IMR-90 (cell line): ENCODE measurements at regions not wholly inside any gene's neighbourhood (a gene's known extent, or its start where the extent isn't known, plus 50 kb on each side); places are given as distances from the start of the nearest gene placed in this dataset.

Source experiments
- ATAC-seq: fragments of 200-7000 bp; cut with Tn5 transposase; 2 replicates; pipeline ENCODE4 v1.9.1; 2020; ENCODE audit warnings: low read depth, mild to moderate bottlenecking, moderate library complexity
- BruUV-seq: library from RNA; stranded (reverse); fragments of 400-500 nt; replicated peaks from 2 replicates; lab custom pipeline; 2021; lab: Mats Ljungman, UMichigan
- CTCF ChIA-PET: fragments of 300-600 bp; formaldehyde crosslinking; extraction: SDS; loops from one replicate; lab custom pipeline; 2021; ENCODE audit warnings: antibody characterized with exemption; lab: Yijun Ruan, JAX
- POLR2A ChIA-PET: fragments of 300-600 bp; sonication (Branson Sonifier 250); formaldehyde crosslinking; loops from one replicate; lab custom pipeline; 2022; ENCODE audit warnings: antibody characterized with exemption; ENCODE audit not compliant: unreplicated experiment; lab: Charles Lee
- DNase-seq: peaks from one replicate; pipeline ENCODE4 v3.0.0; 2013
- H2AFZ ChIP-seq: replicated peaks from 2 replicates; pipeline ENCODE3; 2013; ENCODE audit warnings: low read length, mild to moderate bottlenecking; ENCODE audit not compliant: poor library complexity
- H2AK5ac ChIP-seq: 2 replicates; pipeline ENCODE4 v1.6.1; 2013; ENCODE audit warnings: low read depth, low read length, inconsistent platforms
- H2AK9ac ChIP-seq: replicated peaks from 2 replicates; pipeline ENCODE3; 2013; ENCODE audit warnings: mild to moderate bottlenecking, low read depth, low read length, moderate library complexity; ENCODE audit not compliant: poor library complexity
- H2BK120ac ChIP-seq: 2 replicates; pipeline ENCODE4 v1.6.1; 2013; ENCODE audit warnings: low read depth, low read length, inconsistent platforms
- H2BK15ac ChIP-seq: 3 replicates; pipeline ENCODE4 v1.6.1; 2013; ENCODE audit warnings: low read depth, low read length, inconsistent platforms
- H2BK20ac ChIP-seq: 2 replicates; pipeline ENCODE4 v1.6.1; 2013; ENCODE audit warnings: low read depth, mild to moderate bottlenecking, inconsistent platforms, low read length, moderate library complexity
- H2BK5ac ChIP-seq: 2 replicates; pipeline ENCODE4 v1.6.1; 2013; ENCODE audit warnings: mild to moderate bottlenecking, low read depth, low read length, inconsistent platforms; ENCODE audit not compliant: poor library complexity, severe bottlenecking
- H3K14ac ChIP-seq: replicated peaks from 2 replicates; pipeline ENCODE4 v1.6.1; 2013; ENCODE audit warnings: low read depth, low read length, inconsistent platforms
- H3K18ac ChIP-seq: 2 replicates; pipeline ENCODE4 v1.6.1; 2013; ENCODE audit warnings: low read depth, low read length, control low read depth
- H3K23ac ChIP-seq: 2 replicates; pipeline ENCODE4 v1.6.1; 2013; ENCODE audit warnings: low read depth, low read length, inconsistent platforms
- H3K27ac ChIP-seq: 2 replicates; pipeline ENCODE4 v1.5.1; 2013; ENCODE audit warnings: mild to moderate bottlenecking, control low read depth, low read length; ENCODE audit not compliant: insufficient read depth
- H3K27me3 ChIP-seq: 2 replicates; pipeline ENCODE4 v1.6.1; 2013; ENCODE audit warnings: low read length; ENCODE audit not compliant: control insufficient read depth, insufficient read depth
- H3K36me3 ChIP-seq: 2 replicates; pipeline ENCODE4 v1.6.1; 2013; ENCODE audit warnings: low read length, mixed read lengths; ENCODE audit not compliant: control insufficient read depth, insufficient read depth
- H3K4ac ChIP-seq: 2 replicates; pipeline ENCODE4 v1.6.1; 2013; ENCODE audit warnings: low read depth, low read length, inconsistent platforms
- H3K4me1 ChIP-seq: 2 replicates; pipeline ENCODE4 v1.6.1; 2013; ENCODE audit warnings: low read length, mixed read lengths; ENCODE audit not compliant: control insufficient read depth, insufficient read depth
- H3K4me2 ChIP-seq: 2 replicates; pipeline ENCODE4 v1.6.1; 2013; ENCODE audit warnings: low read depth, mild to moderate bottlenecking, control low read depth, low read length, moderate library complexity
- H3K4me3 ChIP-seq: 2 replicates; pipeline ENCODE4 v1.5.1; 2013; ENCODE audit warnings: low read depth, mild to moderate bottlenecking, control low read depth, low read length, moderate library complexity; ENCODE audit not compliant: insufficient read depth
- H3K56ac ChIP-seq: 2 replicates; pipeline ENCODE4 v1.6.1; 2013; ENCODE audit warnings: low read length, inconsistent platforms; ENCODE audit not compliant: insufficient read depth; ENCODE audit errors: extremely low read depth
- H3K79me1 ChIP-seq, 2 experiments: 2 replicates each; pipeline ENCODE4 v1.6.1; 2013; ENCODE audit warnings: low read length in 2 of 2, inconsistent platforms in 1 of 2, low read depth in 1 of 2
- H3K9ac ChIP-seq: 2 replicates; pipeline ENCODE4 v1.6.1; 2013; ENCODE audit warnings: low read depth, low read length, control low read depth
- H3K9me1 ChIP-seq: 2 replicates; pipeline ENCODE4 v1.6.1; 2013; ENCODE audit warnings: low read length, inconsistent platforms; ENCODE audit not compliant: insufficient read depth
- H3K9me3 ChIP-seq: 2 replicates; pipeline ENCODE4 v1.6.1; 2013; ENCODE audit warnings: low read length; ENCODE audit not compliant: control insufficient read depth, insufficient read depth
- H4K20me1 ChIP-seq: 2 replicates; pipeline ENCODE4 v1.6.1; 2013; ENCODE audit warnings: low read length, inconsistent platforms; ENCODE audit not compliant: insufficient read depth
- H4K5ac ChIP-seq: 2 replicates; pipeline ENCODE4 v1.6.1; 2013; ENCODE audit warnings: mild to moderate bottlenecking, low read depth, low read length, control low read depth
- H4K8ac ChIP-seq, 2 experiments: 2 replicates each; pipeline ENCODE4 v1.6.1; 2013; ENCODE audit warnings: low read depth in 2 of 2, low read length in 2 of 2, control low read depth in 1 of 2, inconsistent platforms in 1 of 2
- H4K91ac ChIP-seq: 2 replicates; pipeline ENCODE4 v1.6.1; 2013; ENCODE audit warnings: low read depth, low read length, inconsistent platforms; ENCODE audit not compliant: insufficient read depth
- BHLHE40 ChIP-seq: fragments of 150-350 bp; IDR thresholded peaks from 2 replicates; pipeline ENCODE4 v1.6.1; 2016; ENCODE audit warnings: mild to moderate bottlenecking, low read depth, low read length
- CEBPB ChIP-seq: IDR thresholded peaks from 2 replicates; pipeline ENCODE4 v1.6.1; 2012; ENCODE audit warnings: low read depth, low read length, improper control_type of control experiment
- CHD1 ChIP-seq: IDR thresholded peaks from 2 replicates; pipeline ENCODE4 v1.6.1; 2012; ENCODE audit warnings: low read depth, low read length, improper control_type of control experiment
- ELK1 ChIP-seq: fragments of 150-350 bp; IDR thresholded peaks from 2 replicates; pipeline ENCODE4 v1.6.1; 2016; ENCODE audit warnings: low read depth, mild to moderate bottlenecking, low read length, moderate library complexity, borderline replicate concordance
- FOS ChIP-seq: fragments of 150-350 bp; IDR thresholded peaks from 2 replicates; pipeline ENCODE4 v1.6.1; 2016; ENCODE audit warnings: low read depth, low read length
- MAFK ChIP-seq: IDR thresholded peaks from 2 replicates; pipeline ENCODE4 v1.6.1; 2012; ENCODE audit warnings: low read depth, low read length, improper control_type of control experiment
- MXI1 ChIP-seq: IDR thresholded peaks from 2 replicates; pipeline ENCODE4 v1.6.1; 2012; ENCODE audit warnings: low read depth, mild to moderate bottlenecking, low read length, moderate library complexity, borderline replicate concordance
- NFE2L2 ChIP-seq: fragments of 150-350 bp; IDR thresholded peaks from 2 replicates; pipeline ENCODE4 v1.6.1; 2016; ENCODE audit warnings: low read depth, mild to moderate bottlenecking, low read length
- RAD21 ChIP-seq: IDR thresholded peaks from 2 replicates; pipeline ENCODE4 v1.6.1; 2012; ENCODE audit warnings: low read length, improper control_type of control experiment
- RCOR1 ChIP-seq: IDR thresholded peaks from 2 replicates; pipeline ENCODE4 v1.6.1; 2012; ENCODE audit warnings: mild to moderate bottlenecking, low read length, improper control_type of control experiment; ENCODE audit not compliant: insufficient replicate concordance
- RFX5 ChIP-seq: IDR thresholded peaks from 2 replicates; pipeline ENCODE4 v1.8.0; 2012; ENCODE audit warnings: low read depth, mild to moderate bottlenecking, low read length, moderate library complexity
- SMC3 ChIP-seq: fragments of 150-350 bp; IDR thresholded peaks from 2 replicates; pipeline ENCODE4 v1.6.1; 2016; ENCODE audit warnings: low read depth, mild to moderate bottlenecking, antibody characterized with exemption, low read length, moderate library complexity
- USF2 ChIP-seq: fragments of 150-350 bp; IDR thresholded peaks from 2 replicates; pipeline ENCODE4 v1.6.1; 2017; ENCODE audit warnings: mild to moderate bottlenecking, antibody characterized with exemption, low read length, low read depth
- WGBS, 2 experiments: methylation state at CpG; one replicate each; pipeline versions ENCODE4 v1.1.5 to v1.1.7; 2013; ENCODE audit warnings: missing lambda C conversion rate in 2 of 2; ENCODE audit not compliant: insufficient read length in 1 of 2; ENCODE audit errors: extremely low coverage in 2 of 2; 5-methylcytosine and 5-hydroxymethylcytosine counted together
- dilution Hi-C: fragments of 300-500 bp; cut with HindIII; formaldehyde crosslinking; loops from one replicate; pipeline ENCODE4 v1.14.3; 2018; ENCODE audit warnings: low sequenced_read_pairs; ENCODE audit not compliant: unreplicated experiment
- in situ Hi-C: fragments of 300-500 bp; cut with MboI; formaldehyde crosslinking; loops from 3 replicates; pipeline ENCODE4 v1.14.3; 2019; ENCODE audit warnings: low sequenced_read_pairs, inconsistent platforms, mixed read lengths
- intact Hi-C: fragments of 100-400 bp; cut with micrococcal nuclease; formaldehyde crosslinking; loops from 2 replicates; pipeline ENCODE4 v1.10.0; 2022

- Histone ChIP-seq H3K27ac (no peak overlapping the region), H3K56ac (no peak overlapping the region), H3K4me1 (no peaks in the 10 kb centered on the region), H2AK9ac (no peak overlapping the region), H3K9me1 (peaks cover 4% of the 10 kb centered on the region; the same call in 1 of the 2 replicates), H3K9me3 (no peaks in the 10 kb centered on the region), H3K4me3 (no peak overlapping the region), H2BK20ac (no peak overlapping the region), H3K23ac (no peak overlapping the region), H4K8ac (no peak overlapping the region), H2AK5ac (no peak overlapping the region), H4K91ac (no peak overlapping the region), H3K14ac (no peak overlapping the region), H3K18ac (no peak overlapping the region), H2AFZ (no peak overlapping the region), H2BK120ac (no peak overlapping the region), H3K79me1 (no peaks in the 10 kb centered on the region), H3K4me2 (no peak overlapping the region), H2BK5ac (no peak overlapping the region), H3K36me3 (no peaks in the 10 kb centered on the region), H4K20me1 (no peaks in the 10 kb centered on the region), H4K5ac (no peak overlapping the region), H2BK15ac (no peak overlapping the region), H3K9ac (no peak overlapping the region), H3K4ac (no peak overlapping the region), H3K27me3 (no peaks in the 10 kb centered on the region)
- intact Hi-C loops (loop anchor here (5.0 to 10.0 kb wide), 3 partner anchors 267 to 1820 kb away; no protein-coding TSS in a partner anchor), dilution Hi-C loops (no loop called here), in situ Hi-C loops (no loop called here)
- ChIA-PET CTCF (no interaction called here), POLR2A (no interaction called here)
- DNase-seq, result no peak
- ATAC-seq, result no peak
- TF ChIP-seq USF2 (no peak), ELK1 (no peak), CHD1 (no peak), SMC3 (no peak), MXI1 (no peak), RCOR1 (no peak), FOS (no peak), BHLHE40 (no peak), NFE2L2 (no peak), MAFK (no peak), RFX5 (no peak), CEBPB (no peak), RAD21 (no peak)
- no CpG with 5 or more reads among the region's 4 CpGs for WGBS, 2 experiments
- no TSS peak for BruUV-seq
Measured at GRCh38 chr18:39574897-39575296, 2009.3 kb upstream of the CELF4 start.
